ENCODE measurements at regions not wholly inside any gene's neighbourhood (a gene's known extent, or its start where the extent isn't known, plus 50 kb on each side); places are given as distances from the start of the nearest gene placed in this dataset.
"Not testable (repeated sequence)": the region's sequence is repeated elsewhere in the genome, so short reads cannot be mapped to it uniquely, and the experiment has no call there.

DNA sequence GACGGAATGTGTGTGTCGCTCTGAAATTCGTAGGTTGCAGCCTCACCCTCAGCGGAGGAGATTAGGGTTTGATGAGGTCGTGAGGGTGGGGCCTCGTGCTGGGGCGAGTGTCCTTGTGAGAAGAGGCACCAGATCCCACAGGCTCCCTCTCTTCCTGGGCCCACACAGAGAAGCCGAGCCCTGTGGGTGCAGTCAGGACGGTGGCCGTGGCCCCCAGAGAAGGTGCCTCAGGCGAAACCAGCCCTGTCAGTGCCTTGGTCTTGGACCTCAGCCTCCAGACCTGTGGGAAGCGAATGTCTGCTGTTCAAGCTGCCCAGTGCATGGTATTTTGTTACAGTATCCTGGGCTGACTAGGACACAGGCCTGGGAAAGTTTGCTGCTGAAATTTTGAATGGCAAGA is 108.0 kb upstream of the ALKAL2 start:
- no peak for DNase-seq (ENCODE audit: low spot score)

DNA sequence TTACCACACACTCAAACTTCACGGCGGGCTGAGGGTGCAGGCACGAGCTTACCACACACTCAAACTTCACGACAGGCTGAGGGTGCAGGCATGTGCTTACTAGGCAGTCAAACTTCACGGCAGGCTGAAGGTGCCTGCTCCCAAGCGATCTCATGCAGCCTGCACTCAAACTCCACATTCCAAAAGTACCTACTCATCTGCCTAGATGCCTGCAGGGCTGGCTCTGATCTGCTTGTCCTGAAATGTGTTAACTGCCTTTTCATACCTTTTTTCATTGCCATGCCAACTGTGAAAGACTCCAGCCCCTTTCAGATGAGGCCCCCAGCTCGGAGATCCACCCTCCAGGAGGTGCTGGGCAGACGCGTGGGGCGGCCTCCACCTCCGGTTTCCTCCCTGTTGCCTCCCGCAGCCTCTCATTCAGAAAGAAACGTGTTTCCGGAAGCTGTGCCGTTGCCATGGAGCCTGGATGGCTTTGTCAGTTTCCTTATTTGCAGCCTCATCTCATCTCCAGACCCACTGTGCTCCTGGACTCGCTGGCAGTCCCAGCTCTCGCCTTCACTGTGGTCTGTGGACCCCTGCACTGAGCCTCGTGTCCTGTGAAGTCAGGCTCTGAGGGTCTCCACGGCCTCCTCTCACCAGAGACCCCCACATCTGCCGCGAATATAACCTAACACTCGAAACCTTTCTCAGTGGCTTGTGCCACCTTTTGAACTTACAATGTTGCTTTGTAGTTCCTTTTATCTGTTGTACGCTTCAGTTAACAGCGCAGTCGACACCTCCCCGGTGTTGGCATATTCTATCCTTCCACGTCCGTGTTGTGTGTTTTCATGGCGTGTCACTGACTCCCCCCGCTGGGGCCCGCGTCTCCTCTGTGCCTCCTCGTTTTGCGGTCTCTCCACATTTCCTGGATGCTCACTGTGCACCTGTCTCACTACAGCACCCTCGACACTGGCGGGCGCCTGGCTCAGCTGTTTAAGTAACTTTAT is 106.1 kb upstream of the ALKAL2 start:
- peak; percentile 11 for DNase-seq (ENCODE audit: low spot score)

DNA sequence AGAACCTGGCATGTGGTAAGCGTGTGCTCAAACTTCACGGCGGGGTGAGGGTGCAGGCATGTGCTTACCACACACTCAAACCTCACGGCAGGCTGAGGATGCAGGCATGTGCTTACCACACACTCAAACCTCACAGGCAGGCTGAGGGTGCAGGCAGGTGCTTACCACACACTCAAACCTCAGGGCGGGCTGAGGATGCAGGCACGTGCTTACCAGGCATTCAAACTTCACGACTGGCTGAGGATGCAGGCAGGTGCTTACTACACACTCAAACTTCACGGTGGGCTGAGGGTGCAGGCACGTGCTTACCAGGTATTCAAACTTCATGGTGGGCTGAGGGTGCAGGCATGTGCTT is 105.0 kb upstream of the ALKAL2 start:
- DNase-seq (ENCODE audit: low spot score) = no peak

DNA sequence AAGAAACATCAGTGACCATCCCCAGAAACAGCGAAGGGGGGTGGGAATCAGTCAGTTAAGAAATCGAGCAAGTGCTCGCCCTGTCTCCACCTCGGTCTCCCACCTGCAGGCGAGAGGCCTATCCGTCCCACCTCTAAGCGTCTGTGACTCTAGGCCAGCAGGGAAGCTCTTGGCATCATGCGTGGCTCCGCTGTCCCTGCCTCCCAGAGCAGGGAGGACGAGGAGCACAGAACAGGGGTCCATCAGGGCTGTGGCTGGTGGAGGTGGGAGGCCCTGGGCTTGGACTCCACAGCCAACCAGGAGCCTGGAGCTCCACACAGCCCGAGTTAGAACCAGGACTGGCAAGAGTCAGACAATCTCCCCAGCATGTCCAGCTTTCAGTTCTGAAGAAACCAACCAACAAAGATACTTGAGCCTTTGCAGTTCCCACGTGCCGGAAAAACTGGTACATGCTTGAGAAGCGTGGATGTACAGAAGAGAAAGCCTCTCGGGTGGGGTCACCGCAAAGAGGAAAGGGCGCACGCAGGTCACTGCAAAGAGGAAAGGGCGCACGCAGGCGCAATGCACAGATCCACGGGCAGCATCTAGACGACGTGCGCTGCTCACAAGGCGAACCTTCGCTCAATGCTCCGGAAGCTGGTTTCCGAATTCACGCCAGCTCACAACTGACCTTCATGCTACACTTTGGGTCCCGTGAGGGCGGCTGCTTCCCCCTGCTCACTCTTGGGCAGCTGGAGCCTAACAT is 104.5 kb upstream of the ALKAL2 start:
- no peak for DNase-seq (ENCODE audit: low spot score)

DNA sequence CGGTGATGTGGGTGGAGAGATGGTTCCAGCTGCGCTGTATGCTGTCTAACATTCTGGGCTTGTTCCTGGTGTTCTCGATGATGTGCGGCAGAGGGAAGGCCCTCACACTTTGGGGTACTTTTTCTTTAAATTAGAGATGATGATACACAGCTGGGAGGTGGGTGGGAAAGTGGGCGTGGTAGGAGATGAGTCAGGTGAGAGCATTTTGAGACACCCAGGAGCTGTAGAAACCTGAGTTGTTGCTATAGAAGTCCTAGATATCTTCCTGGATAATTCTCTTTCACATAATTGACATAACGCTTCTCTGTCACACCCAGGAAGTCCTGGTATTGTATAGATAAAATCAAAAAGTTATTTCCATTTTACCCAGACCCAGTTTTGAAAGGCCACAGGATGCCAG is 103.8 kb upstream of the ALKAL2 start:
- no peak for DNase-seq (ENCODE audit: low spot score)

DNA sequence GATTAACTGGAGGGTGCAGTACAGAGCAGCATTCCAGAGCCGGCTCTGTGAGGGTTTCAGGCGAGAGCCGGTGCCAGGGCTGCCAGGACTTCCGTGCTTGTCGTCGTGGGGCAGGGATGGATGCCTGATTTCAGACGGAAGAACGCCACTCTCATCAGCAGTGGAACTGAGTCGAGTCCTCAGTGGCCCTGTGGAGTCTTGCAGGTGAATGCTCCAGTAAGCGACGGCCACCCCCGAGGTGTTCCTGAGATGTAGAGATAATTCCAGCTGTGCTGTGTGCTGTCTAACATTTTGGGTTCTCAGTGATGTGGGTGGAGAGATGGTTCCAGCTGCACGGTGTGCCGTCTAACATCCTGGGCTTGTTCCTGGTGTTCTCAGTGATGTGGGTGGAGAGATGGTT is 103.1 kb upstream of the ALKAL2 start:
- no peak for DNase-seq (ENCODE audit: low spot score)

DNA sequence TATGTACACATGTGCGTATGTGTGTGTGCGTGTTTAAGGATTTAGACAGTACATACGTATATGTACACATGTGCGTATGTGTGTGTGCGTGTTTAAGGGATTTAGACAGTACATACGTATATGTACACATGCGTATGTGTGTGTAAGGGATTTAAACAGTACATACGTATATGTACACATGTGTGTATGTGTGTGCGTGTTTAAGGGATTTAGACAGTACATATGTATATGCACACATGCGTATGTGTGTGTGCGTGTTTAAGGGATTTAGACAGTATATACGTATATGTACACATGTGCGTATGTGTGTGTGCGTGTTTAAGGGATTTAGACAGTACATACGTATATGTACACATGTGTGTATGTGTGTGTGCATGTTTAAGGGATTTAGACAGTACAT is 102.1 kb upstream of the ALKAL2 start:
- DNase-seq (ENCODE audit: low spot score) = not testable (repeated sequence)

DNA sequence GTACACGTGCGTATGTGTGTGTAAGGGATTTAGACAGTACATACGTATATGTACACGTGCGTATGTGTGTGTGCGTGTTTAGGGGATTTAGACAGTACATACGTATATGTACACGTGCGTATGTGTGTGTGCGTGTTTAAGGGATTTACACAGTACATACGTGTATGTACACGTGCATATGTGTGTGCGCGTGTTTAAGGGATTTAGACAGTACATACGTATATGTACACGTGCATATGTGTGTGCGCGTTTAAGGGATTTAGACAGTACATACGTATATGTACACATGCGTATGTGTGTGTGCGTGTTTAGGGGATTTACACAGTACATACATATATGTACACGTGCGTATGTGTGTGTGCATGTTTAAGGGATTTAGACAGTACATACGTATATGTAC is 100.9 kb upstream of the ALKAL2 start:
- not testable (repeated sequence) for DNase-seq (ENCODE audit: low spot score)

DNA sequence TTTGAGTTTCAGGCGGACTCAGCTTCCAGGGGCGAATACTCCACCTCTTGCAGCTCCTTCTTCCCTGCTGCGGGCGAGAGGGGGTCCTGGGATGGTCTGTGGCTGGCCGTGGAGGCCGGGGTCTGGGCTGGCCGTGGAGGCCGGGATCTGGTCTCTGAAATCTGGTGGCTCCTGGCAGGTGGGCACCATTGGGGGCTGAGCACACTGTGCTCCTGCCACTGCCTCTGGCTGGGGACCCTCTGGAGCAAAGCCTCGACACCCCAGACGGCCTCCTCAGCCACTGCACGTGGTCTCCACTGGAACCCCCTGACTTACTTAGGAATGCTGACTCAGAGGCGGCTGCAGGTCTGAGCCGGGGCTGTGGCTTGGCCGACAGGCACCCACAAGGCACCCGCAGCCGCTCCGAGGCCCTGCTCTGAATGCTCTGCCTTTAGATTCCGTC is 100.1 kb upstream of the ALKAL2 start:
- no peak for DNase-seq (ENCODE audit: low spot score)

DNA sequence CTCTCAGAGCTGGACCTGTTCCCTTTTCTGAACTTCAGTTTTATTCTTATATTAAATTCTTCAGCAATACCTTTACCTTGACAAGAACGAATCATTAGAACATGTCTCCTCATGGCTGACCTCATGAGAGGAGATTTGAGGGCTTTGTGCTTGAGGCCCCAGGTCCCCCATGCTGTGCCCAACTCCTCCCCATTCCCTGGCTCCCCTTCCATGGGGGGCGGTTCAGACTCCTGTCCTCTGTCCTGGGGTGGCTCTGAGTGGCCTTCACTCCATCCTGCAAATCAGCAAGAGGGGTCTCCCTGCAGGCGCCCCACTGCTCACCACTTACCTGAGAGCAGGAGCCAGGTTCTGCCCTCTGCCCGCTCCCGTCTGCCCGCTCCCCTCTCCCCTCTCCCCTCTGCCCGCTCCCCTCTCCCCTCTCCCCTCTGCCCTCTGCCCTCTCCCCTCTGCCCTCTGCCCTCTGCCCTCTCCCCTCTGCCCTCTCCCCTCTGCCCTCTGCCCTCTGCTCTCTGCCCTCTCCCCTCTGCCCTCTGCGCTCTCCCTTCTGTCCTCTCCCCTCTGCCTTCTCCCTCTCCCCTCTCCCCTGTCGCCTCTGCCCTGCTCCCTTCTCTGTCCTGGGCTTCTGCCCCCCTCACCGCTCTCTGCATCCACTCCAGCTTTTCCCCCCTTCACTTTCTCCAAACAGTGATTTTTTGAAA is 98.7 kb upstream of the ALKAL2 start:
- DNase-seq (ENCODE audit: low spot score) = no peak

- no peak for DNase-seq (ENCODE audit: low spot score)
Measured at GRCh38 chr2:385785-386184, 97.9 kb upstream of the ALKAL2 start.

GRCh38 chr2:385061-385460 is 97.2 kb upstream of the ALKAL2 start:
- no peak for DNase-seq (ENCODE audit: low spot score)

DNA sequence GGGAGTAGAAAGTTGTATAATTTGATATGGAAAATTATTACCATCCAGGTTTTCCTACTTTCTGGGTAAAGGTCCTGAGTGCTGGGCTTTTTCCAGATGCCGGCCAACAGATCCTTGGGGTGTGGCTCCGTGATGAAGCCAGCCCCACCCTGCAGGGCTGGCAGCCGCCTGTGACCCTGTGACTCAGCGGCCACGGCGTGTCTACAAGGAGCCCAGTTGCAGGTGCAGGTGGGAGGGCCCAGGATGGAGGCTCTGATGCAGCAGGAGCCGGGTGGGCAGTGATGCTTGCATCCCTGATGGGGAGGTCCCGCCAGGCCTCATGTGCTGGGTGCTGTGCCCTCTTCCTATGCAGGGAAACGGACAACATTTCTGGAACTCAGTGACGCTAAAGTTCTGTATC is 96.0 kb upstream of the ALKAL2 start:
- DNase-seq (ENCODE audit: low spot score) = no peak

DNA sequence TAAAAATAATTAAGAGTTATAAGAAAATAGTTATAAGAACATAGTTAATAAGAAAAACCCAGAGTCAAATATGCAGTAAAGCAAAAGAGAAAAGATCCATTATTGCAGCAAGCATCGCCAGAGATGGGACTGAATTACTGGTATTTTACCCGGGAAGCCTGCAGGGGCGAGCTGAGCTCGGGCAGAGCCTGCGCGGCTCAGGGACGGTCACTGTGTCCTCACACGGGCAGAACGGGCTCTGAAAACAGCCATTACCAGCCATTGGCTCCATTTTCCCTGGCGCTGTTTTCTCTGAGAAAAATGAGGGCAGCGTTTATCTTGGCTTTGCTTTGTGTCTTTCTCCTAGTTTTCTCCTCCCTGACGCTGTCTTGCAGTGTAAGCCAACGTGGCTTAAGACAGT is 95.3 kb upstream of the ALKAL2 start:
- no peak for DNase-seq (ENCODE audit: low spot score)

DNA sequence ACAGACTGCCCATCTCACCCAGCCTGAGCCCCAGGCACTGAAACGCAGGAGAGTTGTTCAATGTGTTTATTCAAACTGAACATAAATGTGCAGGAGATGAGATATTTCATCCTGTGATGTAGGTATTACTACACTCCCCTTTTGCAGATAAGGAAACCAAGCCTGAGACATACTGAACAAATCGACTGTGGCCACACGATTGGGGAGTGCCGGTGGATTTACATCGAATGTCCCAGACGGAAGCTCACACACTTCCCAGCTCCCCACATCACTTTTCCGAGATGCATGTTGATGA is 94.8 kb upstream of the ALKAL2 start:
- no peak for DNase-seq (ENCODE audit: low spot score)

GRCh38 chr2:381941-382727 is 94.2 kb upstream of the ALKAL2 start:
- DNase-seq (ENCODE audit: low spot score) = no peak

DNA sequence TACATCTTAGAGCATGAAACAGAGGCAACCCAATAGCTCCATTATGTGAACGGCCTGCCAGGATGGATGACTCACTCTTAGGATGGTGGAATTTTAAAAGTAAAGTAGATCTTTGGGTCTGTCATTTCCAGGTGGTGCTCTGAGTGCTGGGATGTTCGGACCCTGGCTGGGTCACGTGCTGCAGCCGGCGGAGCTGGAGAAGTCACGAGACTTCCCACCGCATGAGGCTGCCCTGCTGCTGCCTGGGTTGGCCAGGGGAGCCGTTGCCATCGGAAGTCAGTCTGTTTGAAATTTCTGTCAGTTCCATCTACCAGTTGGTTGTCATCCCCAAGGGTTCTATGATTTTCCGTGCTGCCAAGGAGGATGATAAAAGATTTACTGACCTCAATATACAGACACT is 93.3 kb upstream of the ALKAL2 start:
- DNase-seq (ENCODE audit: low spot score) = no peak

DNA sequence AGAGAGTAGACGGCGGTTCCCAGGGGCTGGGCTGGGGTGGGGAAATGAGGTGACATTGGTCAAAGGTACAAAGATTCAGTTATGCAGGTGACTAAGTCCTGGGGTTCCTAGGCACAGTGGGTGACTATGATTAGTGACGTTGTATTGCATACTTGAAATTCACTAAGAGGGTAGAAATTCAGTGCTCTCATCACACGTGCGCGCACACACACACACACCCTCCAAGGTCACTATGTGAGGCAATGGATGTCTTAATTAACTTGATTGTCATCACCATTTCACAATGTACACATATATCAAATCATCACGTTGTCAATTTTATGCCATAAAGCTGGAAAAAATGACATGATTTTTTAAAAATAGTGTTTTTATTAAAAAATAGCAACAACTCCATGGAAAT is 92.9 kb upstream of the ALKAL2 start:
- no peak for DNase-seq (ENCODE audit: low spot score)

DNA sequence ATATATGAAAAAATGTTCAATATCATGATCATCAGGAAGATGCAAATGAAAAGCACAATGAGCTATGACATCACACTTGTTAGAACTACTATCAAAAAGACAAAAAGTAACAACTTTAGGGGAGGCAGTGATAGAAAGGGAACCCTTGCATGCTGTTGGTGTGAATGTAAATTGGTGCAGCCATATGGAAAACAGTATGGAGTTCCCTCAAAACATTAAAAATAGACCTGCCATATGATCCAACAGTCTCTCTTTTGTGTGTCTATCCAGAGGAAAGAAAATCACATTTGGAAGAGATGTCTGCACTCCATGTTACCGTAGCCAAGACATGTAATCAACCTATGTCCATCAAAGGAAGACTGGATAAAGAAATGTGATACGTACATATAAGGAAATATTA is 92.3 kb upstream of the ALKAL2 start:
- no peak for DNase-seq (ENCODE audit: low spot score)

GRCh38 chr2:379778-380177 is 91.9 kb upstream of the ALKAL2 start:
- no peak for DNase-seq (ENCODE audit: low spot score)

- no peak for DNase-seq (ENCODE audit: low spot score)
Measured at GRCh38 chr2:378364-378763, 90.5 kb upstream of the ALKAL2 start.

DNA sequence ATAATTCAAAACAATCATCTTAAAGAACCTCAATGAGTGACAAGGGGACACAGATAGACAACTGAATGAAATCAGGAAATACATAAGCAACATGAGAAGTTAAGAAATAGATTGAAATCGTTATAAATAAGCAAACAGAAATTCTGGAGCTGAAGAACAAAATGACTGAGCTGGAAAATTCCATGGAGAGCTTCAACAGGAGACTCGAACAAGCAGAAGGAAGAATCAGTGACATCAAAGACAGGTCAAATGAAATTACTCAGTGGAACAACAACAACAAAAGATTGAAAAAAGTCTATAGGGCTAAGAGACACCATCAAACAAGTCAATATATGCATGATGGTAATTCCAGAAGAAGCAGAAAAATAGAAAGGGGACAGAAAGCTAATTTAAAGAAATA is 89.5 kb upstream of the ALKAL2 start:
- DNase-seq (ENCODE audit: low spot score) = no peak

All from AG08395 (cell line).